ENCODE measurements at regions not wholly inside any gene's neighbourhood (a gene's known extent, or its start where the extent isn't known, plus 50 kb on each side); places are given as distances from the start of the nearest gene placed in this dataset.

DNA sequence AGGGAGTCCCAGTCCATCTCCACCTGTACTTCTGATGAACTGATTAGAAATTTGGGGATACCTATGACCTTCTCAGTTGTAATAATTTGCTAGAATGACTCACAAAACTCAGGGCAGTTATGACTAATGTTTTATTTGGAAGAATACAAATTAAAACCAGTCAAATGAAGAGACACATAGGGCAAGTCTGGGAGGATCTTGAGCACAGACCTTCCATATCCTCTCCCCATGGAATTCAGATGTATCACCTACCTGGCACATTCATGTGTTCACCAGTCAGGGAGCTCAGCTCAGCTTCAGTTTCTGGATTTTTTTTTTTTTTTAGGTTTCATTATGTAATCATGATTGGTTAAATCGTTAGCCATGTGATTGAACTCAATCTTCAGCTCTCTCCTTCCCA is 247.7 kb downstream of the VGLL3 start:
- Histone ChIP-seq H3K4me3 (ENCODE audit: low read depth in 1 of 3, low read length in 3 of 3) (no peak overlapping the region), H3K4me1 (ENCODE audit: control insufficient read depth in 4 of 4, insufficient read depth in 4 of 4, low read length in 3 of 4) (no peaks in the 10 kb centered on the region), H3K27ac (ENCODE audit: low read depth in 1 of 2, low read length in 2 of 2) (no peak overlapping the region), H3K36me3 (ENCODE audit: control insufficient read depth in 4 of 4, insufficient read depth in 3 of 4, low read depth in 1 of 4, low read length in 3 of 4) (no peaks in the 10 kb centered on the region), H3K9me3 (ENCODE audit: control insufficient read depth in 4 of 4, low read length in 3 of 4) (no peaks in the 10 kb centered on the region), H3K27me3 (ENCODE audit: control insufficient read depth in 4 of 4, insufficient read depth in 4 of 4, low read length in 3 of 4) (no peaks in the 10 kb centered on the region), H3K9ac (ENCODE audit: low read depth in 1 of 2, low read length in 2 of 2) (no peak overlapping the region)
- WGBS, result 45% methylated on average over 1 of the region's 1 CpG
- no peak for DNase-seq (ENCODE audit: low spot score)
- TF ChIP-seq RXRA (IDR thresholded peaks at IDR 0.05) (no peak), ZBTB33 (IDR thresholded peaks at IDR 0.05) (no peak), HNF4A (conservative IDR thresholded peaks at IDR 0.05) (no peak), FOXA1 (IDR thresholded peaks at IDR 0.05) (no peak), TAF1 (conservative IDR thresholded peaks at IDR 0.05) (no peak), NR2F2 (IDR thresholded peaks at IDR 0.05) (no peak)
- TF ChIP-seq, protein P1, sequence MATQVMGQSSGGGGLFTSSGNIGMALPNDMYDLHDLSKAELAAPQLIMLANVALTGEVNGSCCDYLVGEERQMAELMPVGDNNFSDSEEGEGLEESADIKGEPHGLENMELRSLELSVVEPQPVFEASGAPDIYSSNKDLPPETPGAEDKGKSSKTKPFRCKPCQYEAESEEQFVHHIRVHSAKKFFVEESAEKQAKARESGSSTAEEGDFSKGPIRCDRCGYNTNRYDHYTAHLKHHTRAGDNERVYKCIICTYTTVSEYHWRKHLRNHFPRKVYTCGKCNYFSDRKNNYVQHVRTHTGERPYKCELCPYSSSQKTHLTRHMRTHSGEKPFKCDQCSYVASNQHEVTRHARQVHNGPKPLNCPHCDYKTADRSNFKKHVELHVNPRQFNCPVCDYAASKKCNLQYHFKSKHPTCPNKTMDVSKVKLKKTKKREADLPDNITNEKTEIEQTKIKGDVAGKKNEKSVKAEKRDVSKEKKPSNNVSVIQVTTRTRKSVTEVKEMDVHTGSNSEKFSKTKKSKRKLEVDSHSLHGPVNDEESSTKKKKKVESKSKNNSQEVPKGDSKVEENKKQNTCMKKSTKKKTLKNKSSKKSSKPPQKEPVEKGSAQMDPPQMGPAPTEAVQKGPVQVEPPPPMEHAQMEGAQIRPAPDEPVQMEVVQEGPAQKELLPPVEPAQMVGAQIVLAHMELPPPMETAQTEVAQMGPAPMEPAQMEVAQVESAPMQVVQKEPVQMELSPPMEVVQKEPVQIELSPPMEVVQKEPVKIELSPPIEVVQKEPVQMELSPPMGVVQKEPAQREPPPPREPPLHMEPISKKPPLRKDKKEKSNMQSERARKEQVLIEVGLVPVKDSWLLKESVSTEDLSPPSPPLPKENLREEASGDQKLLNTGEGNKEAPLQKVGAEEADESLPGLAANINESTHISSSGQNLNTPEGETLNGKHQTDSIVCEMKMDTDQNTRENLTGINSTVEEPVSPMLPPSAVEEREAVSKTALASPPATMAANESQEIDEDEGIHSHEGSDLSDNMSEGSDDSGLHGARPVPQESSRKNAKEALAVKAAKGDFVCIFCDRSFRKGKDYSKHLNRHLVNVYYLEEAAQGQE (IDR thresholded peaks at IDR 0.05), result no peak
- TF ChIP-seq, protein P2, sequence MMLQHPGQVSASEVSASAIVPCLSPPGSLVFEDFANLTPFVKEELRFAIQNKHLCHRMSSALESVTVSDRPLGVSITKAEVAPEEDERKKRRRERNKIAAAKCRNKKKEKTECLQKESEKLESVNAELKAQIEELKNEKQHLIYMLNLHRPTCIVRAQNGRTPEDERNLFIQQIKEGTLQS (IDR thresholded peaks at IDR 0.05), result no peak

GRCh38 chr3:86740751-86741150 is 250.2 kb downstream of the VGLL3 start:
- DNase-seq (ENCODE audit: low spot score), result no peak
- no peak for TF ChIP-seq FOXA1 (IDR thresholded peaks at IDR 0.05)
- Histone ChIP-seq H3K27ac (ENCODE audit: low read depth in 1 of 2, low read length in 2 of 2) (no peak overlapping the region), H3K27me3 (ENCODE audit: control insufficient read depth in 4 of 4, insufficient read depth in 4 of 4, low read length in 3 of 4) (no peaks in the 10 kb centered on the region), H3K4me3 (ENCODE audit: low read depth in 1 of 3, low read length in 3 of 3) (no peak overlapping the region), H3K4me1 (ENCODE audit: control insufficient read depth in 4 of 4, insufficient read depth in 4 of 4, low read length in 3 of 4) (no peaks in the 10 kb centered on the region), H3K9ac (ENCODE audit: low read depth in 1 of 2, low read length in 2 of 2) (no peak overlapping the region), H3K9me3 (ENCODE audit: control insufficient read depth in 4 of 4, low read length in 3 of 4) (no peaks in the 10 kb centered on the region), H3K36me3 (ENCODE audit: control insufficient read depth in 4 of 4, insufficient read depth in 3 of 4, low read depth in 1 of 4, low read length in 3 of 4) (no peaks in the 10 kb centered on the region)
- WGBS, result 90% methylated on average over 3 of the region's 3 CpGs

DNA sequence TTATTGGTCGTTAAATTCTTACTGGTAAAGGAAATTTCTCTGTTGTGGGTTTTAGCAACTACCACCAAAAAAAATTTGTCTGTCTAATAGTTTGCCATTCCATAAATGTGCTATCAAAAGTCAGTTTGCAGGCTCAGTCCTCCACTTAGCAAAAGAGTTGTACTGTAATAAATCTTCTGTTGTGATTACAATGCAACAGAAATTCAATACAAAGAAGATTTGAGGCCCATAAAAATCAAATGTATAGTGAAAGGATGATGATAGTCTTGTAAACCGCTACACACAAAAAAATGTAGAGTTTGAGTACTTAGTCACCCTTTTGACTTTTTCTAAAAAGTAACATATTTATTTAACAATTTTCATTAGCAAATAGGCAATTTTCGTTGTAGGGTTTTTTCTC is 251.7 kb downstream of the VGLL3 start:
- Histone ChIP-seq H3K36me3 (ENCODE audit: control insufficient read depth in 4 of 4, insufficient read depth in 3 of 4, low read depth in 1 of 4, low read length in 3 of 4) (no peaks in the 10 kb centered on the region), H3K4me1 (ENCODE audit: control insufficient read depth in 4 of 4, insufficient read depth in 4 of 4, low read length in 3 of 4) (no peaks in the 10 kb centered on the region)
- no peak for TF ChIP-seq RAD21 (IDR thresholded peaks at IDR 0.05)
- no peak for TF ChIP-seq NR2F2 (IDR thresholded peaks at IDR 0.05)
- TF ChIP-seq JUND (IDR thresholded peaks at IDR 0.05), result no peak
- TF ChIP-seq, protein P2 (IDR thresholded peaks at IDR 0.05), result no peak
- TF ChIP-seq, protein P3, sequence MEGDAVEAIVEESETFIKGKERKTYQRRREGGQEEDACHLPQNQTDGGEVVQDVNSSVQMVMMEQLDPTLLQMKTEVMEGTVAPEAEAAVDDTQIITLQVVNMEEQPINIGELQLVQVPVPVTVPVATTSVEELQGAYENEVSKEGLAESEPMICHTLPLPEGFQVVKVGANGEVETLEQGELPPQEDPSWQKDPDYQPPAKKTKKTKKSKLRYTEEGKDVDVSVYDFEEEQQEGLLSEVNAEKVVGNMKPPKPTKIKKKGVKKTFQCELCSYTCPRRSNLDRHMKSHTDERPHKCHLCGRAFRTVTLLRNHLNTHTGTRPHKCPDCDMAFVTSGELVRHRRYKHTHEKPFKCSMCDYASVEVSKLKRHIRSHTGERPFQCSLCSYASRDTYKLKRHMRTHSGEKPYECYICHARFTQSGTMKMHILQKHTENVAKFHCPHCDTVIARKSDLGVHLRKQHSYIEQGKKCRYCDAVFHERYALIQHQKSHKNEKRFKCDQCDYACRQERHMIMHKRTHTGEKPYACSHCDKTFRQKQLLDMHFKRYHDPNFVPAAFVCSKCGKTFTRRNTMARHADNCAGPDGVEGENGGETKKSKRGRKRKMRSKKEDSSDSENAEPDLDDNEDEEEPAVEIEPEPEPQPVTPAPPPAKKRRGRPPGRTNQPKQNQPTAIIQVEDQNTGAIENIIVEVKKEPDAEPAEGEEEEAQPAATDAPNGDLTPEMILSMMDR (IDR thresholded peaks at IDR 0.05; ENCODE audit: low read depth, low read length, missing input control), result no peak
- no peak for TF ChIP-seq FOXA1 (IDR thresholded peaks at IDR 0.05)
- no peak for TF ChIP-seq RXRA (IDR thresholded peaks at IDR 0.05)
- no peak for TF ChIP-seq GABPA (IDR thresholded peaks at IDR 0.05 in 1 of 2, conservative IDR thresholded peaks at IDR 0.05 in 1 of 2)
- TF ChIP-seq EGR1 (IDR thresholded peaks at IDR 0.05; ENCODE audit: low read depth in 2 of 2), result no peak
- TF ChIP-seq, protein P4, sequence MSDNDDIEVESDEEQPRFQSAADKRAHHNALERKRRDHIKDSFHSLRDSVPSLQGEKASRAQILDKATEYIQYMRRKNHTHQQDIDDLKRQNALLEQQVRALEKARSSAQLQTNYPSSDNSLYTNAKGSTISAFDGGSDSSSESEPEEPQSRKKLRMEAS (IDR thresholded peaks at IDR 0.05), result no peak
- no peak for TF ChIP-seq TAF1 (conservative IDR thresholded peaks at IDR 0.05)
- TF ChIP-seq ZBTB33 (IDR thresholded peaks at IDR 0.05), result no peak
- no peak for TF ChIP-seq HNF4A (conservative IDR thresholded peaks at IDR 0.05)
- TF ChIP-seq SP1 (IDR thresholded peaks at IDR 0.05), result no peak
- TF ChIP-seq HNF4G (IDR thresholded peaks at IDR 0.05), result no peak
- TF ChIP-seq YY1 (IDR thresholded peaks at IDR 0.05), result no peak

More for the DNA sequence above, 251.7 kb downstream of the VGLL3 start:
- no peak for DNase-seq (ENCODE audit: low spot score)
- Histone ChIP-seq H3K9me3 (ENCODE audit: control insufficient read depth in 4 of 4, low read length in 3 of 4) (no peaks in the 10 kb centered on the region), H3K27ac (ENCODE audit: low read depth in 1 of 2, low read length in 2 of 2) (no peak overlapping the region), H3K4me3 (ENCODE audit: low read depth in 1 of 3, low read length in 3 of 3) (no peak overlapping the region), H3K9ac (ENCODE audit: low read depth in 1 of 2, low read length in 2 of 2) (no peak overlapping the region), H3K27me3 (ENCODE audit: control insufficient read depth in 4 of 4, insufficient read depth in 4 of 4, low read length in 3 of 4) (no peaks in the 10 kb centered on the region)
- WGBS, result 76% methylated on average over 3 of the region's 3 CpGs
